ENCODE measurements at regions not wholly inside any gene's neighbourhood (a gene's known extent, or its start where the extent isn't known, plus 50 kb on each side); places are given as distances from the start of the nearest gene placed in this dataset.
A peak's percentile ranks its signal among the peaks of the same experiment; 100 is the strongest.

GRCh38 chr12:28826766-28827165, 322.3 kb upstream of the FAR2 start:
- no peak for DNase-seq

- DNase-seq = no peak
Observed at GRCh38 chr12:28827861-28828260, 321.2 kb upstream of the FAR2 start.

GRCh38 chr12:28828318-28828717, 320.8 kb upstream of the FAR2 start:
- no peak for DNase-seq

GRCh38 chr12:28830491-28830890, 318.6 kb upstream of the FAR2 start:
- no peak for DNase-seq

- no peak for DNase-seq
Observed at GRCh38 chr12:28844718-28845117, 304.4 kb upstream of the FAR2 start.

GRCh38 chr12:28851781-28852180, 297.3 kb upstream of the FAR2 start:
- DNase-seq = no peak

- peak; percentile 22 for DNase-seq
Observed at GRCh38 chr12:28855761-28856310, 293.2 kb upstream of the FAR2 start.

GRCh38 chr12:28857369-28857768, 291.7 kb upstream of the FAR2 start:
- DNase-seq = no peak

GRCh38 chr12:28859551-28859950, 289.5 kb upstream of the FAR2 start:
- DNase-seq = no peak

- no peak for DNase-seq
Observed at GRCh38 chr12:28865776-28866175, 283.3 kb upstream of the FAR2 start.

GRCh38 chr12:28866296-28866695, 282.8 kb upstream of the FAR2 start:
- DNase-seq = no peak

GRCh38 chr12:28866715-28867503, 282.2 kb upstream of the FAR2 start:
- DNase-seq = no peak

- no peak for DNase-seq
Observed at GRCh38 chr12:28868414-28868813, 280.7 kb upstream of the FAR2 start.

GRCh38 chr12:28869197-28869596, 279.9 kb upstream of the FAR2 start:
- DNase-seq = no peak

GRCh38 chr12:28870839-28871440, 278.1 kb upstream of the FAR2 start:
- no peak for DNase-seq

- peak; percentile 35 for DNase-seq
Observed at GRCh38 chr12:28872654-28873268, 276.3 kb upstream of the FAR2 start.

GRCh38 chr12:28874758-28875157, 274.3 kb upstream of the FAR2 start:
- DNase-seq = no peak

GRCh38 chr12:28876196-28876798, 272.8 kb upstream of the FAR2 start:
- DNase-seq = peak; percentile 51

GRCh38 chr12:28877854-28878253, 271.2 kb upstream of the FAR2 start:
- no peak for DNase-seq

GRCh38 chr12:28878629-28879028, 270.4 kb upstream of the FAR2 start:
- no peak for DNase-seq

- DNase-seq = no peak
Observed at GRCh38 chr12:28879379-28879778, 269.7 kb upstream of the FAR2 start.

- DNase-seq = no peak
Observed at GRCh38 chr12:28882444-28882843, 266.6 kb upstream of the FAR2 start.

Measured in tongue (tissue), 1 donor.